AG10803 (cell line): ENCODE measurements at regions not wholly inside any gene's neighbourhood (a gene's known extent, or its start where the extent isn't known, plus 50 kb on each side); places are given as distances from the start of the nearest gene placed in this dataset.
"Not testable (repeated sequence)": the region's sequence is repeated elsewhere in the genome, so short reads cannot be mapped to it uniquely, and the experiment has no call there.

Experiments
- DNase-seq: peaks from one replicate; pipeline ENCODE4 v3.0.0; 2010; ENCODE audit warnings: low read depth
- H3K4me3 ChIP-seq: 2 replicates; pipeline ENCODE4 v1.5.1; 2011; ENCODE audit warnings: mild to moderate bottlenecking, low read length, control low read depth
- CTCF ChIP-seq: conservative IDR thresholded peaks from 2 replicates; pipeline ENCODE4 v1.5.1; 2011; ENCODE audit warnings: mild to moderate bottlenecking, low read length, control low read depth, inconsistent platforms

GRCh38 chr6:93677264-93677965 lies 258.1 kb upstream of the EPHA7 start:
- no peak for TF ChIP-seq CTCF
- DNase-seq: no peak
- H3K4me3 ChIP-seq: no peak overlapping the region

GRCh38 chr6:93676581-93676980 lies 257.2 kb upstream of the EPHA7 start:
- no peak overlapping the region for H3K4me3 ChIP-seq
- TF ChIP-seq CTCF: no peak
- no peak for DNase-seq

GRCh38 chr6:93675856-93676417 lies 256.6 kb upstream of the EPHA7 start:
- no peak for TF ChIP-seq CTCF
- H3K4me3 ChIP-seq: no peak overlapping the region
- no peak for DNase-seq

- DNase-seq: no peak
- no peak overlapping the region for H3K4me3 ChIP-seq
- no peak for TF ChIP-seq CTCF
Observed at GRCh38 chr6:93663111-93663510, 243.8 kb upstream of the EPHA7 start.

GRCh38 chr6:93654548-93654947 lies 235.2 kb upstream of the EPHA7 start:
- no peak for DNase-seq
- no peak overlapping the region for H3K4me3 ChIP-seq
- no peak for TF ChIP-seq CTCF

GRCh38 chr6:93644611-93645010 lies 225.3 kb upstream of the EPHA7 start:
- no peak for TF ChIP-seq CTCF
- H3K4me3 ChIP-seq: no peak overlapping the region
- no peak for DNase-seq

GRCh38 chr6:93639126-93639525 lies 219.8 kb upstream of the EPHA7 start:
- TF ChIP-seq CTCF: no peak
- no peak for DNase-seq
- no peak overlapping the region for H3K4me3 ChIP-seq

- DNase-seq, H3K4me3 ChIP-seq: not testable (repeated sequence)
Observed at GRCh38 chr6:93636987-93637664, 217.8 kb upstream of the EPHA7 start.
